ENCODE measurements at regions not wholly inside any gene's neighbourhood (a gene's known extent, or its start where the extent isn't known, plus 50 kb on each side); places are given as distances from the start of the nearest gene placed in this dataset.

DNA sequence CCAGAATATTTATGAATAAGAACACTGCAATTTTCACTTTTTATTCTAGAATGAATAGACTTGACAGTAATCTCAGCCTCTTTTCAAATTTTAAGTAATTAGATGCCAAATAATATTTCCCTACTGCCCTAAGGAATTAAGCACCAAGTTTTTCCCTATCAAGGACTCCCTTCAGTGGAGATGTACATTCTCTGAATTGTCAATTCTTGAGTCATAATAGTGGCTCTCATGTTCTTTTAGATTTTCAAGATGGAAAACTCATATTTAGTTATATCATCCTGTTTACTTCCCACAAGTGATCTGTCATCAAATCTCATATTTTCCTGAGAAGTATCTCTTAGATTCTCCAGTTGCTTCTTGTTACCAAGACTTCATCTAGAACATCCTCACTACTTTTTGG, 1248.9 kb upstream of the CHAC2 start:
- TF ChIP-seq CTCF (IDR thresholded peaks at IDR 0.05), result no peak
- TF ChIP-seq POLR2A (IDR thresholded peaks at IDR 0.05), result no peak
- no peak for TF ChIP-seq POLR2AphosphoS5 (IDR thresholded peaks at IDR 0.05)

All from sigmoid colon (tissue), 4 donors.